ENCODE measurements at regions not wholly inside any gene's neighbourhood (a gene's known extent, or its start where the extent isn't known, plus 50 kb on each side); places are given as distances from the start of the nearest gene placed in this dataset.

DNA sequence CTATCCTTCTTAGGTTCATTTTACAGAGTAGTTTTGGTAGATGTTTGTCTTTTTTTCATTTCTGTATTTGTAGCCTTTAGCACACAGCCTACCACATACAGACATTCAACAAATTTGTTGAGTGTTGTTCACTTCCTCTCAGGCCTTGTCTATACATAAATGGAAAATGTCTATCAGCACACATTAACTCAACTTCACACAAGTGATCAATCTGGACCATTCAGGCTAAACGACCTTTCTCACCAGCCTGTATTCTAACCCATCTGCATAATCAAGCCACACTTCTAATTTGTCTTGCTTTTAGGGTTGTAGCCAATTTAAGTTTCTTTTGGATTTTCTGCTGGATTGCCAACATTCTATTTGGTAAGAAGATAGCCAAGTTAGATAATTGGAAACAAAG lies 59.9 kb upstream of the DARS1 start:
- no peak for TF ChIP-seq CUX1 (IDR thresholded peaks at IDR 0.05; ENCODE audit: insufficient replicate concordance, low read depth, low read length)
- TF ChIP-seq POLR2A (IDR thresholded peaks at IDR 0.05; ENCODE audit: low read depth, low read length) = no peak
- TF ChIP-seq CTCF (IDR thresholded peaks at IDR 0.05 in 2 of 3, conservative IDR thresholded peaks at IDR 0.05 in 1 of 3; ENCODE audit: control insufficient read depth in 2 of 3, extremely low read depth in 1 of 3, insufficient read depth in 1 of 3, low read depth in 3 of 3, low read length in 3 of 3) = no peak
- no peak for TF ChIP-seq JUNB (IDR thresholded peaks at IDR 0.05)
- TF ChIP-seq REST (IDR thresholded peaks at IDR 0.05; ENCODE audit: low read depth, low read length) = no peak
- TF ChIP-seq MXI1 (IDR thresholded peaks at IDR 0.05; ENCODE audit: low read depth, low read length) = no peak
- no peak for TF ChIP-seq POU2F2 (IDR thresholded peaks at IDR 0.05; ENCODE audit: borderline replicate concordance, low read depth, low read length)
- TF ChIP-seq SMARCA5 (IDR thresholded peaks at IDR 0.05) = no peak
- TF ChIP-seq, protein P1, sequence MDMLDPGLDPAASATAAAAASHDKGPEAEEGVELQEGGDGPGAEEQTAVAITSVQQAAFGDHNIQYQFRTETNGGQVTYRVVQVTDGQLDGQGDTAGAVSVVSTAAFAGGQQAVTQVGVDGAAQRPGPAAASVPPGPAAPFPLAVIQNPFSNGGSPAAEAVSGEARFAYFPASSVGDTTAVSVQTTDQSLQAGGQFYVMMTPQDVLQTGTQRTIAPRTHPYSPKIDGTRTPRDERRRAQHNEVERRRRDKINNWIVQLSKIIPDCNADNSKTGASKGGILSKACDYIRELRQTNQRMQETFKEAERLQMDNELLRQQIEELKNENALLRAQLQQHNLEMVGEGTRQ (IDR thresholded peaks at IDR 0.05; ENCODE audit: borderline replicate concordance, low read depth, low read length) = no peak
- TF ChIP-seq TARDBP (IDR thresholded peaks at IDR 0.05; ENCODE audit: borderline replicate concordance) = no peak
